ENCODE measurements at regions not wholly inside any gene's neighbourhood (a gene's known extent, or its start where the extent isn't known, plus 50 kb on each side); places are given as distances from the start of the nearest gene placed in this dataset.

DNA sequence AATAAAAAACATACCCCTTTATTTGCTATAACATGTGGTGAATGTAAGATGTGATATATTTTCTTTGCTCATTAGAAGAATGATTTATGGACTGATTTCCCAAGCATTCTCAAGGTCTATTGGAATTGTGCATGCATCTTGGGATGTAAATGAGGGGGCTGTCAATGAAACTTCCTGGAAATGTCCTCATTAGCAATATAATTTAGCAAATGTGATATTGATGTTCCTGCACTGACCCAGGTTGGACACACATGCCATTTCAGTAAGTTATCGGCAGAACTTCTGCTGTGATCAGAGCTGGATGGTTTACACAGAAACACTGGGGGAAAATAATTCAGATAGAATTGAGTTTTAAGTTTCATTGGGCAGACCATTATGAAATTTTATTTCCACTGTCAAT lies 99.9 kb downstream of the ELOVL4 start:
- Histone ChIP-seq H3K27me3 (ENCODE audit: control insufficient read depth, extremely low read depth, insufficient read depth, low read length) (no peaks in the 10 kb centered on the region), H4K20me1 (ENCODE audit: control insufficient read depth, extremely low read depth, insufficient read depth, low read length) (no peaks in the 10 kb centered on the region), H3K36me3 (ENCODE audit: control insufficient read depth in 2 of 2, extremely low read depth in 1 of 2, insufficient read depth in 2 of 2, low read length in 2 of 2) (no peaks in the 10 kb centered on the region), H3K4me2 (ENCODE audit: control insufficient read depth, extremely low read depth, insufficient read depth, low read depth, low read length) (no peak overlapping the region), H3K9ac (ENCODE audit: control insufficient read depth, extremely low read depth, insufficient read depth, low read length) (no peak overlapping the region), H3K9me1 (ENCODE audit: control insufficient read depth, extremely low read depth, insufficient read depth, low read length) (no peaks in the 10 kb centered on the region), H3K27ac (ENCODE audit: control insufficient read depth, insufficient read depth, low read length) (no peak overlapping the region), H3K4me3 (ENCODE audit: control insufficient read depth in 2 of 3, extremely low read depth in 1 of 3, insufficient read depth in 2 of 3, low read depth in 1 of 3, low read length in 3 of 3) (no peak overlapping the region), H3K9me3 (ENCODE audit: control insufficient read depth, low read depth, low read length) (no peaks in the 10 kb centered on the region), H3K79me2 (ENCODE audit: control insufficient read depth, insufficient read depth, low read length) (no peaks in the 10 kb centered on the region), H2AFZ (ENCODE audit: control insufficient read depth, low read length) (no peak overlapping the region), H3K4me1 (ENCODE audit: control insufficient read depth, extremely low read depth, insufficient read depth, low read length) (no peaks in the 10 kb centered on the region)
- FAIRE-seq (no peak), DNase-seq (ENCODE audit: low read depth, low spot score) (no peak)
- dilution Hi-C loops (cut with MboI; ENCODE audit: extremely low pct_ligation_motif_present, low sequenced_read_pairs) = no loop called here
- no peak for TF ChIP-seq EZH2 (IDR thresholded peaks at IDR 0.05; ENCODE audit: low read length)
- TF ChIP-seq, protein P1, sequence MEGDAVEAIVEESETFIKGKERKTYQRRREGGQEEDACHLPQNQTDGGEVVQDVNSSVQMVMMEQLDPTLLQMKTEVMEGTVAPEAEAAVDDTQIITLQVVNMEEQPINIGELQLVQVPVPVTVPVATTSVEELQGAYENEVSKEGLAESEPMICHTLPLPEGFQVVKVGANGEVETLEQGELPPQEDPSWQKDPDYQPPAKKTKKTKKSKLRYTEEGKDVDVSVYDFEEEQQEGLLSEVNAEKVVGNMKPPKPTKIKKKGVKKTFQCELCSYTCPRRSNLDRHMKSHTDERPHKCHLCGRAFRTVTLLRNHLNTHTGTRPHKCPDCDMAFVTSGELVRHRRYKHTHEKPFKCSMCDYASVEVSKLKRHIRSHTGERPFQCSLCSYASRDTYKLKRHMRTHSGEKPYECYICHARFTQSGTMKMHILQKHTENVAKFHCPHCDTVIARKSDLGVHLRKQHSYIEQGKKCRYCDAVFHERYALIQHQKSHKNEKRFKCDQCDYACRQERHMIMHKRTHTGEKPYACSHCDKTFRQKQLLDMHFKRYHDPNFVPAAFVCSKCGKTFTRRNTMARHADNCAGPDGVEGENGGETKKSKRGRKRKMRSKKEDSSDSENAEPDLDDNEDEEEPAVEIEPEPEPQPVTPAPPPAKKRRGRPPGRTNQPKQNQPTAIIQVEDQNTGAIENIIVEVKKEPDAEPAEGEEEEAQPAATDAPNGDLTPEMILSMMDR (optimal IDR thresholded peaks at IDR 0.05 in 1 of 3, IDR thresholded peaks at IDR 0.05 in 1 of 3, conservative IDR thresholded peaks at IDR 0.05 in 1 of 3; ENCODE audit: extremely low read depth in 1 of 3, insufficient read depth in 2 of 3, low read length in 3 of 3) = no peak

DNA sequence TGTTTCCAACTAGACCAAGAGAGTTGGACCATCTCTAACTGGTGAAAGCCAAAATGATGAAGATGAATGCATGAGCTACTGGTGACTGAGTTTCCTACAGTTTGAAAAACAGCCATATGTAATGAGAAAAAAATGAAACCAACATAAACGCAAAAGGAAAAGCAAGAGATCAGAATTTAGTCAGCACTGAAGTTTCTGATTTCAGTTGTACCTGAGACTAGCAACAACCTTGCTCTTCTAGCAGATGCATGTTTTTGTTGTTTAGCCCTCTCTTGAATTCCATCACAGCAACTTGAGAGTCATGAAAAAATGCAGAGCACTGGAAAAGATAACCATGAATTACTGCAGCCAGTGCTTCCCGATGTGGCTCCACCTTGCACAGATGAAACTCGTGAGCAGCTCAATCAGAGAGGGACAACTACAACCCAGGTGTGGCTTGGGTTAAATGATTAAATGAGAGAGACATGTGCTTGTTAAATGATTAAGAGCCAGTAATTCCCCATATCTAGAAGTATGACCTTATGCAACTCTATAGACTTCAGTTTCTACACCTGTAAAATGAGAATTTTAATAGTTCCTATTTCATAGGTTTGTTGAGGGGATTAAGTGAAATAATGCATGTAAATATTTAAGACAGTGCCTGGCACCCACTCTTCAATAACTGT lies 104.8 kb downstream of the ELOVL4 start:
- dilution Hi-C loops (cut with MboI; ENCODE audit: extremely low pct_ligation_motif_present, low sequenced_read_pairs) = no loop called here
- FAIRE-seq = no peak
- H3K27me3 ChIP-seq (ENCODE audit: control insufficient read depth, extremely low read depth, insufficient read depth, low read length) = no peaks in the 10 kb centered on the region
- TF ChIP-seq, protein P1 (optimal IDR thresholded peaks at IDR 0.05 in 1 of 3, IDR thresholded peaks at IDR 0.05 in 1 of 3, conservative IDR thresholded peaks at IDR 0.05 in 1 of 3; ENCODE audit: extremely low read depth in 1 of 3, insufficient read depth in 2 of 3, low read length in 3 of 3) = no peak
- TF ChIP-seq EZH2 (IDR thresholded peaks at IDR 0.05; ENCODE audit: low read length) = no peak
- no peak overlapping the region for H3K27ac ChIP-seq (ENCODE audit: control insufficient read depth, insufficient read depth, low read length)
- H3K4me3 ChIP-seq (ENCODE audit: control insufficient read depth in 2 of 3, extremely low read depth in 1 of 3, insufficient read depth in 2 of 3, low read depth in 1 of 3, low read length in 3 of 3) = no peak overlapping the region
- no peak overlapping the region for H2AFZ ChIP-seq (ENCODE audit: control insufficient read depth, low read length)
- no peaks in the 10 kb centered on the region for H3K4me1 ChIP-seq (ENCODE audit: control insufficient read depth, extremely low read depth, insufficient read depth, low read length)
- no peaks in the 10 kb centered on the region for H3K36me3 ChIP-seq (ENCODE audit: control insufficient read depth in 2 of 2, extremely low read depth in 1 of 2, insufficient read depth in 2 of 2, low read length in 2 of 2)
- H4K20me1 ChIP-seq (ENCODE audit: control insufficient read depth, extremely low read depth, insufficient read depth, low read length) = no peaks in the 10 kb centered on the region
- no peak overlapping the region for H3K4me2 ChIP-seq (ENCODE audit: control insufficient read depth, extremely low read depth, insufficient read depth, low read depth, low read length)
- H3K9me1 ChIP-seq (ENCODE audit: control insufficient read depth, extremely low read depth, insufficient read depth, low read length) = no peaks in the 10 kb centered on the region
- H3K9me3 ChIP-seq (ENCODE audit: control insufficient read depth, low read depth, low read length) = no peaks in the 10 kb centered on the region
- no peaks in the 10 kb centered on the region for H3K79me2 ChIP-seq (ENCODE audit: control insufficient read depth, insufficient read depth, low read length)
- no peak for DNase-seq (ENCODE audit: low read depth, low spot score)
- H3K9ac ChIP-seq (ENCODE audit: control insufficient read depth, extremely low read depth, insufficient read depth, low read length) = no peak overlapping the region

Data from keratinocyte (primary cell).